ENCODE measurements at regions not wholly inside any gene's neighbourhood (a gene's known extent, or its start where the extent isn't known, plus 50 kb on each side); places are given as distances from the start of the nearest gene placed in this dataset.

DNA sequence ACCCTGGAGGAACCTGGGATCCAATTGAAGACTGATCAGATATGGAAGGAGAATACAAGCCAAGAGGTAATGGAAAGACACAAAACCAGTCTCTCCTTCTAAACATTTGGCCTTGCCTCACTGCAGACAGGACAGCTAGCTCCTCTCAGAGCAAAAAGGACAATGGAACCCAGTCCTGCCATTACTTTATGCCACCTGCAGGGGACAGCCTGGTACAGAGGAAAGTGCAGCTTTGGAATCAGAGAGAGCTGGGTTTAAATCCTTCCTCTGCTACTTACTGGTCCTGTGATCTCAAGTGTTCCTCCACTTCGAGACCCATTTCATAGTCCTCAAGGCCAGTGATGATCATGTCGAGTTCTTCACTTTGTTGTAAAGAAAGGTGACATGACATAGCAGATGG, 159.4 kb upstream of the SMAD3 start:
- H3K4me1 Mint-ChIP-seq: peaks cover 38% of the 10 kb centered on the region
- TF ChIP-seq, protein P1, sequence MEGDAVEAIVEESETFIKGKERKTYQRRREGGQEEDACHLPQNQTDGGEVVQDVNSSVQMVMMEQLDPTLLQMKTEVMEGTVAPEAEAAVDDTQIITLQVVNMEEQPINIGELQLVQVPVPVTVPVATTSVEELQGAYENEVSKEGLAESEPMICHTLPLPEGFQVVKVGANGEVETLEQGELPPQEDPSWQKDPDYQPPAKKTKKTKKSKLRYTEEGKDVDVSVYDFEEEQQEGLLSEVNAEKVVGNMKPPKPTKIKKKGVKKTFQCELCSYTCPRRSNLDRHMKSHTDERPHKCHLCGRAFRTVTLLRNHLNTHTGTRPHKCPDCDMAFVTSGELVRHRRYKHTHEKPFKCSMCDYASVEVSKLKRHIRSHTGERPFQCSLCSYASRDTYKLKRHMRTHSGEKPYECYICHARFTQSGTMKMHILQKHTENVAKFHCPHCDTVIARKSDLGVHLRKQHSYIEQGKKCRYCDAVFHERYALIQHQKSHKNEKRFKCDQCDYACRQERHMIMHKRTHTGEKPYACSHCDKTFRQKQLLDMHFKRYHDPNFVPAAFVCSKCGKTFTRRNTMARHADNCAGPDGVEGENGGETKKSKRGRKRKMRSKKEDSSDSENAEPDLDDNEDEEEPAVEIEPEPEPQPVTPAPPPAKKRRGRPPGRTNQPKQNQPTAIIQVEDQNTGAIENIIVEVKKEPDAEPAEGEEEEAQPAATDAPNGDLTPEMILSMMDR (IDR thresholded peaks at IDR 0.05; ENCODE audit: unreplicated experiment in 3 of 3): no peak
- H3K4me3 Mint-ChIP-seq: no peak overlapping the region
- no peaks in the 10 kb centered on the region for H3K36me3 Mint-ChIP-seq (ENCODE audit: low read depth)
- peaks cover 3% of the 10 kb centered on the region for H3K9me3 Mint-ChIP-seq
- no peak overlapping the region for H3K27ac Mint-ChIP-seq
- peaks cover 8% of the 10 kb centered on the region for H3K27me3 Mint-ChIP-seq (ENCODE audit: low read depth)

DNA sequence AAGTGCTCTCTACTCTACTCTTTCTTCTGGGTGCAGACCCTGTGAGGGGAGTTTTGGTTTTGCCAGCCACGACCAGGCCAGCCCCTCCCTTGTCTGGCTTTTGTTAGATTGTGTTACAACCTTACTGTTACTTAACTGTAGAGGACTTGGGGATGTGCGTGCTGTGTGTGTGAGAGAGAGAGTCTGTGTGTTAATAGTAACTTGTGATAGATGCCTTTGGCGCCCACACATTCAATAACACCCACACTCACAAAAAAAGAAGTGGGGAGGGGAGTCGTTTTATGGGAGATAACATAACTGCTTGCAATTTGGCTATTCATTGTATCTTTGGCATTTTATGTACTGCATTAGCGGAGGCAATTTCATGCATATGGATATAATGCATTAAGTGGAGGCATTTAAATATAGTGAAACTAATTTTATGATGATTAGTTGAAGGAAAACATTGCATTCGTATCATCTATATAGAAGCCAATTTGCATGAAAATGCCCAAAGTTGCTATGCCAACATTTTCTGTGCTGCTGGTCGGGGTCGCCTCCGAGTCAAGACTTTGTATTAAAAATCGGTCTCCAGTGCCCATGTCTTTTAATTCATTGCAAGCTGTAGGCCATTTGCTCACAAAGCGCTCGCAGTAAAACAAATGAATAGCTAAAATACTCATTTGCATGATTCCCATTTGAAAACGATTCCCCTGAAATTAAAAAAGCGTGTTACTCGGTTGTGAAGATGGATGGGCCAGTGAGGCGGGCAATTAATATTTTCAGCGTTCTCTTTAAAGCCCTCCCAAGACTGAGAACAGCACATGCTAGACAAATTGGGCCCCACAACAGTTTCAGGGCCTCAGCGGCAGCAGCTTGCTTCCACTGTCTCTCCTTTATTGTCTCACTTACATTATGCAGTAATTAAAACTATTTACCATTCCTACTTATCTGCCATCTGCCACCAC, 158.5 kb upstream of the SMAD3 start:
- Mint-ChIP-seq H3K4me1 (peaks cover 38% of the 10 kb centered on the region), H3K36me3 (ENCODE audit: low read depth) (no peaks in the 10 kb centered on the region), H3K4me3 (no peak overlapping the region), H3K27ac (peak overlapping the region in 1 of 3 experiments; percentile 21), H3K9me3 (peaks cover 3% of the 10 kb centered on the region), H3K27me3 (ENCODE audit: low read depth) (peaks cover 8% of the 10 kb centered on the region)
- TF ChIP-seq, protein P1 (IDR thresholded peaks at IDR 0.05; ENCODE audit: unreplicated experiment in 3 of 3): no peak

GRCh38 chr15:66907826-66908743, 157.3 kb upstream of the SMAD3 start:
- TF ChIP-seq, protein P1 (IDR thresholded peaks at IDR 0.05; ENCODE audit: unreplicated experiment in 3 of 3): no peak
- Mint-ChIP-seq H3K4me3 (no peak overlapping the region), H3K27me3 (ENCODE audit: low read depth) (peaks cover 12% of the 10 kb centered on the region), H3K27ac (peak overlapping the region in 2 of 3 experiments; percentile 32 to 55), H3K36me3 (ENCODE audit: low read depth) (no peaks in the 10 kb centered on the region), H3K9me3 (no peaks in the 10 kb centered on the region), H3K4me1 (peaks cover 38% of the 10 kb centered on the region)

- Mint-ChIP-seq H3K36me3 (ENCODE audit: low read depth) (no peaks in the 10 kb centered on the region), H3K4me3 (no peak overlapping the region), H3K4me1 (peaks cover 37% of the 10 kb centered on the region), H3K27ac (peak overlapping the region in 2 of 3 experiments; percentile 14 to 32), H3K27me3 (ENCODE audit: low read depth) (peaks cover 12% of the 10 kb centered on the region), H3K9me3 (no peaks in the 10 kb centered on the region)
- TF ChIP-seq, protein P1 (IDR thresholded peaks at IDR 0.05; ENCODE audit: unreplicated experiment in 3 of 3): no peak
Measured at GRCh38 chr15:66908744-66909095, 156.7 kb upstream of the SMAD3 start.

GRCh38 chr15:66909381-66909890, 156.0 kb upstream of the SMAD3 start:
- H3K27me3 Mint-ChIP-seq (ENCODE audit: low read depth): peaks cover 12% of the 10 kb centered on the region
- H3K4me3 Mint-ChIP-seq: no peak overlapping the region
- no peak overlapping the region for H3K27ac Mint-ChIP-seq
- TF ChIP-seq, protein P1 (IDR thresholded peaks at IDR 0.05; ENCODE audit: unreplicated experiment in 3 of 3): no peak
- H3K9me3 Mint-ChIP-seq: no peaks in the 10 kb centered on the region
- H3K4me1 Mint-ChIP-seq: peaks cover 33% of the 10 kb centered on the region
- no peaks in the 10 kb centered on the region for H3K36me3 Mint-ChIP-seq (ENCODE audit: low read depth)
